Glutamatergic neuron (in vitro differentiated cells): ENCODE measurements at regions not wholly inside any gene's neighbourhood (a gene's known extent, or its start where the extent isn't known, plus 50 kb on each side); places are given as distances from the start of the nearest gene placed in this dataset.
"Not testable (repeated sequence)": the region's sequence is repeated elsewhere in the genome, so short reads cannot be mapped to it uniquely, and the experiment has no call there.

Source experiments
- DNase-seq: peaks from one replicate; pipeline ENCODE4 v3.0.0; 2022
- H3K27ac Mint-ChIP-seq: one replicate; pipeline ENCODE4 v1.8.0; 2020; ENCODE audit warnings: mild to moderate bottlenecking, mixed read lengths, inconsistent platforms; ENCODE audit not compliant: unreplicated experiment
- H3K27me3 Mint-ChIP-seq: one replicate; pipeline ENCODE4 v1.8.0; 2020; ENCODE audit warnings: mild to moderate bottlenecking, moderate library complexity, mixed read lengths, inconsistent platforms; ENCODE audit not compliant: unreplicated experiment
- H3K36me3 Mint-ChIP-seq: one replicate; pipeline ENCODE4 v1.8.0; 2020; ENCODE audit warnings: mild to moderate bottlenecking, mixed read lengths, inconsistent platforms; ENCODE audit not compliant: unreplicated experiment
- H3K4me1 Mint-ChIP-seq: one replicate; pipeline ENCODE4 v1.8.0; 2020; ENCODE audit warnings: mild to moderate bottlenecking, low read depth, mixed read lengths, inconsistent platforms; ENCODE audit not compliant: unreplicated experiment
- H3K4me3 Mint-ChIP-seq: one replicate; pipeline ENCODE4 v1.8.0; 2020; ENCODE audit warnings: mild to moderate bottlenecking, mixed read lengths, inconsistent platforms; ENCODE audit not compliant: unreplicated experiment
- H3K9me3 Mint-ChIP-seq: one replicate; pipeline ENCODE4 v1.8.0; 2020; ENCODE audit warnings: mild to moderate bottlenecking, moderate library complexity, mixed read lengths, inconsistent platforms; ENCODE audit not compliant: unreplicated experiment
- CTCF ChIP-seq: fragments of 200-600 bp; sonication (generic); IDR thresholded peaks from one replicate; pipeline ENCODE4 v1.5.0; 2021; ENCODE audit not compliant: partially characterized antibody, unreplicated experiment

- Mint-ChIP-seq H3K4me3 (no peak overlapping the region), H3K36me3 (peaks cover 7% of the 10 kb centered on the region), H3K4me1 (no peaks in the 10 kb centered on the region), H3K27ac (no peak overlapping the region), H3K9me3 (peaks cover 2% of the 10 kb centered on the region), H3K27me3 (no peaks in the 10 kb centered on the region)
- TF ChIP-seq CTCF, result no peak
- no peak for DNase-seq
Measured at GRCh38 chr5:174472956-174473355, 251.4 kb upstream of the MSX2 start.

GRCh38 chr5:174476001-174476400 lies 248.4 kb upstream of the MSX2 start:
- not testable (repeated sequence) for H3K9me3 Mint-ChIP-seq, H3K4me1 Mint-ChIP-seq, DNase-seq, H3K27me3 Mint-ChIP-seq, H3K27ac Mint-ChIP-seq, H3K4me3 Mint-ChIP-seq
- peaks cover 13% of the 10 kb centered on the region for H3K36me3 Mint-ChIP-seq

DNA sequence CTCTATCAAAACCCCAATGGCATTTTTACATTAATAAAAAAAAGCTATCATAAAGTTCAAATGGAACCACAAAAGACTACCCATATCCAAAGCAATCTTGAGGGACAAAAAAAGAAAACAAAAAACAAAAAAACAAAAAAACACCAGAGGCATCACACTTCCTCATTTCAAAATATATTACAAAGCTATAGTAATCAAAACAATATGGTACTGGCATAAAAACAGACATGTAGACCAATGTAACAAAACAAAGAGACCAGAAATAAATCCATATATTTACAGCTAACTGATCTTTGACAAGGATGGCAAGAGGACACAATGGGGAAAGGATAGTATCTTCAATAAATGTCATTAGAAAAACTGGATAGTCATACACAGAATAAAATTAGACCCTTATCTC lies 245.1 kb upstream of the MSX2 start:
- H3K4me3 Mint-ChIP-seq, result no peak overlapping the region
- no peaks in the 10 kb centered on the region for H3K27me3 Mint-ChIP-seq
- H3K9me3 Mint-ChIP-seq, result peaks cover 2% of the 10 kb centered on the region
- no peak overlapping the region for H3K27ac Mint-ChIP-seq
- no peak for TF ChIP-seq CTCF
- H3K36me3 Mint-ChIP-seq, result peaks cover 12% of the 10 kb centered on the region
- DNase-seq, result no peak
- no peaks in the 10 kb centered on the region for H3K4me1 Mint-ChIP-seq

- no peak for DNase-seq
Measured at GRCh38 chr5:174481737-174482136, 242.6 kb upstream of the MSX2 start.

GRCh38 chr5:174482607-174483024 lies 241.8 kb upstream of the MSX2 start:
- Mint-ChIP-seq H3K36me3 (peaks cover 20% of the 10 kb centered on the region), H3K27me3 (peaks cover 1% of the 10 kb centered on the region), H3K4me3 (no peak overlapping the region), H3K4me1 (no peaks in the 10 kb centered on the region), H3K9me3 (peaks cover 2% of the 10 kb centered on the region), H3K27ac (no peak overlapping the region)
- TF ChIP-seq CTCF, result no peak
- DNase-seq, result no peak

More at GRCh38 chr5:174481737-174482136, 242.6 kb upstream of the MSX2 start:
- Mint-ChIP-seq H3K36me3 (peaks cover 20% of the 10 kb centered on the region), H3K27me3 (peaks cover 1% of the 10 kb centered on the region), H3K27ac (no peak overlapping the region), H3K4me1 (no peaks in the 10 kb centered on the region), H3K4me3 (no peak overlapping the region), H3K9me3 (peaks cover 2% of the 10 kb centered on the region)
- TF ChIP-seq CTCF, result no peak

DNA sequence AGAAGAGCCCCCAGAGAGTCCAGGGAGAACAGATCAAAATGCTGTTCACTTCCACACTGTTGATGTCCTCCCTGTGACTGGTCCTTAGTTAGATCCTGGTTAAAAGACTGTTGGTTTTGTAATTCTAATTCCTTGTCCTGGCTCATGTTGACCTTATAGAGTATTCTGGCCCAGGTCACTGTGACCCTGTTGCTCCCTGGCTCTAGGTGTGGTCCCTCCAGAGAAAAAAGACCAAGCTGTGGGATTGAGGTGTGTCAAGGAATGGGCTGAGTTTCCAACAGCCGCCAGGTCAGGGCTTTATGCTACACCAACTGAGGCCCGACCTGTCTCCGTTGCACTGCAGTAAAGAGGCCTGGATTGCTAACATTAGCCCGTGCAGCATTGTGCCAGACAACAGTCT lies 241.0 kb upstream of the MSX2 start:
- Mint-ChIP-seq H3K4me1 (no peaks in the 10 kb centered on the region), H3K27ac (no peak overlapping the region), H3K36me3 (peaks cover 20% of the 10 kb centered on the region), H3K9me3 (peaks cover 2% of the 10 kb centered on the region), H3K4me3 (no peak overlapping the region), H3K27me3 (peaks cover 1% of the 10 kb centered on the region)
- TF ChIP-seq CTCF, result no peak
- no peak for DNase-seq
